GM21360 (cell line): ENCODE measurements at regions not wholly inside any gene's neighbourhood (a gene's known extent, or its start where the extent isn't known, plus 50 kb on each side); places are given as distances from the start of the nearest gene placed in this dataset.

Experiments
- ATAC-seq: cut with Tn5 transposase; IDR thresholded peaks from one replicate; pipeline ENCODE4 v1.9.1; 2021; ENCODE audit warnings: mild to moderate bottlenecking, moderate library complexity; ENCODE audit not compliant: unreplicated experiment

DNA sequence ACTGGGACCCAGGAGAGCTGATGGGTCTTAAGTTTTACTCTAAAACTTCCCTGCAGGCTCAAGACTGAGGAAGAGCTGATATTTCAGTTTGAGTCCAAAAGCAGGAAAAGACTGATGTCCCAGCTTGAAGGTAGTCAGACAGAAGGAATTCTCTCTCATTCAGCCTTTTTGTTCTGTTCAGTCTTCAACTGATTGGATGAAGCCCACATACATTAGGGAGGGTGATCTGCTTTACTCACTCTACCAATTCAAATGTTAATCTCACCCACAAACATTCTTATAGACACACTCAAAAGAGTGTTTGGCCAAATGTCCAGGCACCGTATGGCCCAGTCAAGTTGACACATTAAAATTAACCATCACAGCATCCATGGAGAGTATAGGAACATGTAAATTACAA is 173.5 kb downstream of the KCNRG start:
- ATAC-seq, result no peak

DNA sequence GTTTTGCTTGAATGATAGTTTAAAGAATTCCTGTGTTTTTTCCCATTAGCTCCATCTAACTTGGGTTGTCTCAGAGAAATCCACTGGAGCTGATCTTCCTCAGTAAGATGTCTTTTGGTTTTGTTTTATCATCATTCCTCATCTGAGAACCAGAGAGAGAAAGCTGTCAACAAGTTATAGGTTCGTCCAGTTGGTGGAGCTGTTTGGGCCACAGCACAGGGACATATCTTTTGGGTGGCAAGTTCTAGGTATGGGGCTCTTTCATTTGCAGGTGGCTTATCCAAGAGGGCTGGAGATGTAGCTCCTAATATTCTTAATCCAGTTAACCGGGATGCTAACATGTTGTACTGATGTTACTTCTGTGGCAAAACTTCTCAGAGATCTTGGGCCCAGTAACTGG is 174.2 kb downstream of the KCNRG start:
- no peak for ATAC-seq

- ATAC-seq, result no peak
Observed at GRCh38 chr13:50191004-50191403, 175.8 kb downstream of the KCNRG start.

- no peak for ATAC-seq
Observed at GRCh38 chr13:50192272-50192813, 177.1 kb downstream of the KCNRG start.

- no peak for ATAC-seq
Observed at GRCh38 chr13:50195045-50195444, 179.8 kb downstream of the KCNRG start.

DNA sequence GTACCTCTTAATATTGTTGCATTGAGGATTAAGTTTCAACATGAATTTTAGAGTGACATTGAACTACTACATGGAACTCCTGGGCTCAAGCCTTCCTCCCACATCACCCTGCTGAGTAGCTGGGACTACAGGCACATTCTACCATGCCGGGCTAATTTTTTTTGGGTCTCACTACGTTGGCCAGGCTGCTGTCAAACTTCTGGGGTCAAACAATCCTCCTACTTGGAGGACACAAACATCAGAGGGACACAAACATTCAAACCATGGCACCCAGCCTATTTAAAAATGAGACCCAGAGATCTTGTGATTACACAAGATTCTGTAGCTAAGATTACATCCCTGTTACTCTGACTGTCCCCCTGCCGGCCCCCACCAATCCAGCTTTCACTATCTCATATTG is 180.9 kb downstream of the KCNRG start:
- no peak for ATAC-seq

DNA sequence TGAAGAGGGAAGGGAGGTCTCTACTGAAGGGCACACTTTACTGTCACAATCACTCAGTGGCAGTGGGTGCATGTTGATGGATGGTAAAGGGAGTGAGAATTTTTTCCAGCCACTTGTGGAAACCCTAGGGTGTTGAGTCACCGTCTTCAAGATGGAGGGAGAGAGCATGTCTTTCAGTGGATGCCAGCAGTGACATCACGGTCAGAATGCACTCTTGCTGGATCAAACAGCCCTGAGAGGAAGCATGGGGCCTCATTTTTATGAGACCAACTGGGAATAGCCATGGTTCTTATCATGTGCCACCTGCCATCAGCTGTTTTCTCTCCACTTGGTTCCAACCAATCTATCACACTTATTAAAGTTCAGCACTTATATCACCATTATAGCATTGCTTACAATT is 182.5 kb downstream of the KCNRG start:
- no peak for ATAC-seq

- no peak for ATAC-seq
Observed at GRCh38 chr13:50198508-50198907, 183.3 kb downstream of the KCNRG start.

DNA sequence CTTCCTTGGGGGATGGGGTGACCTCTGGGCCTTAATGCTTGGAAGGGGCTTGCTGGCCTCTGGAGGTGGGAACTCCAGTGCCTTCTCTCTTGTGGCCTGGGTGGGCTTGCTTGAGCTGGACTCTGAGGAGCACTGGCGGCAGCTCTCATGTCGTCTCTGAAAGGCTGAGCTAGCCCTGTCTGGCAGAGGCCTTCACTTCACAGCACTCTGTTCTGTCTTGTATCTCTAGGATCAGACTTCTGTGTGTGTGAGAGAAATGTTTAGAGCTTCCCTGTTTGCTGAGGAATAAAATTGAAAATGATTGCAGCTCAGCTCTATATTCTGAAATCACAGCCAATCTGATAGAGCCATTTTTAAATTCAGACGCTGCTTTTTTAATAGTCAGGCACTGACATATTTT is 185.3 kb downstream of the KCNRG start:
- ATAC-seq, result no peak

DNA sequence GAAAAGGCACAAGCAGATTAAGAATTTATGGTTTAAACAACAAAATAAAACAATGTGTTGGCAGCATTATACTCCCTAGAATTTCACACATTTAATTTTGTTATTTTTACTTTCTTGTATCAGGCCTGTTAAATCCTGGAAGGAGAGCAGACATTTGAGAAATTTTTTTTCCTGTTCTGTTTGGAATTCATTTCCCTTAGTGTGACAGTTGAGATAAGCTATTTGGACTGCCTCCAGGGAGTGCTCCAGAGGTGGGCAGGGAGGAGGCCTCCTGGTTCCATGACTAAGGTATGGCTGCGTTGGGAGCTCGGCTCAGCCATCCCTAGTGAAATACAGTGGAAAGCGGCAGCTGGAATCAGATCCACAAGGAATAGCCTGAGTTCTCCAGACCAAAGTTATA is 185.7 kb downstream of the KCNRG start:
- ATAC-seq, result no peak

DNA sequence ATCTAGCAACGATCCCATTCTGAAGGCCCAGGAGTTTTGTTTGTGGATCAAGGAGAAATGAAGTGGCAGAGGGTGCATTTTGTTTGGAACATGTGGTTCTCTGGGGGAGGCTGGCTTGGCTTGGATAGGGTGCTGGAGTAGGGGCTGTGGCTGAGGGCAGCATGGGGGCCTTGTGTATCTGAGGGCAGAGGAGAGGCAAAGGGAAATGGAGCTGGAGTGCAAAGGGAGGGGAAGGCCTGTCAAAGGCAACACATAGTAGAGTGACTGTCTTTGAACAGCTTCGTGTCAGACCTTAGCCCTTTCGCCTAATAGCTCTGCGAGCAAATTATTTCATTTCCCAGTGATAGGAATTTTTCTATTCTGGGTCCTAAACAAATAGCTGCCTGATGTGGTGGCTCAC is 187.2 kb downstream of the KCNRG start:
- ATAC-seq, result no peak

GRCh38 chr13:50203256-50203941 is 188.2 kb downstream of the KCNRG start:
- ATAC-seq, result no peak

DNA sequence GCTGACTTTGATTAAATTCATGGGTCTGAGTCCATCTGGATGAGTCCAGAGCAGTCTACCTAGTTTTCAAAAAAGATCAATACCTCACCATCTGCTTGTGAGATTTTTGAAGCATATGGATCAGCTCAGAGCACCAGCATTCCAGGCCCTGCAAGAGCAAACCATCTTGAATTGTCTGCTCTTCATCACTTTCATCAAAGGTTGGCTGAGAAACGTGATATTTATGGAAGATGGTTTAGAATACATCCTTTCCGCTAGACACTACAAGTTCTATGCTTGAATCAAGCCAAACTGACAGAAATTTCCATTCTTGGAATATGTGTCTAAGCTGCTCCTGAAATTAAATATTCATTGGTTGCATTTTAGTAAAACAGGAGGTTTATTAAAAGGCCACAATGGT is 190.3 kb downstream of the KCNRG start:
- ATAC-seq, result no peak

GRCh38 chr13:50208826-50209335 is 193.6 kb downstream of the KCNRG start:
- no peak for ATAC-seq

DNA sequence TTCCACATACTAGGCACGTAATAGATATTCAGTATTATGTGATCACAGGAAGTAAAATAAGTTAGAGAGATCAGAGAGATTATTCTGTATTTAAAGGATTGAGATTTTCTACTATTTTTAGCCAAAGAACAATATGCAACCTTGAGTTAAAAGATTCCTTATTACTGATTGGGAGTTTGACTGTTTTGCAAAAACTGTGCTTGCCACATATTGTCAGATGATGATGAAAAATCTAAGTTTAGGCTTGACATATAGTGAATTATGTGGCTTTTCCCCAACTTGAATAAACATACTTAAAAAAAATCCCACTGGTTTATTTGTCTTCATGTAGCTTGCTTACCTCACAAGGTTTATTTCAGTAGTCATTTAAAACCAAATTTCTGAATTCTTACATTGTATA is 194.4 kb downstream of the KCNRG start:
- no peak for ATAC-seq

DNA sequence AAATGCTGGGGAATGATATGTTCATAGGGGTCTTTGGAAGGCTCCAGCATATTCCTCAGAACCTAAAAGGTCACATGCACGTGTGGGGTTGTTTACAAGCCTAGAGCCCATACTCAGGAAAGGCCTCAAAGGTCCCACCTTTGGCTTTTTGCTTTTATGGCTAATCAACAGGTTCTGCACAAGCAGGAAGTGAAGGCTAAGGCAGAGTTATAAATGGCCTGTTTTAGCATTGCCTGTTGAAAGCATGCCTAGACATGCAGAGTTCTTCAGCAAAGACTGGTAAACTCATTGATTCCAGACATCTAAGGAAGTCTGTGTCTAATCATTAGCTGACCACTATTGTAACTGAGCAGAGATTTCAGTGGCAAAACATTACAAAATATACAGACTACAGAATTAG is 198.3 kb downstream of the KCNRG start:
- ATAC-seq, result no peak

GRCh38 chr13:50214514-50214913 is 199.3 kb downstream of the KCNRG start:
- ATAC-seq, result no peak

DNA sequence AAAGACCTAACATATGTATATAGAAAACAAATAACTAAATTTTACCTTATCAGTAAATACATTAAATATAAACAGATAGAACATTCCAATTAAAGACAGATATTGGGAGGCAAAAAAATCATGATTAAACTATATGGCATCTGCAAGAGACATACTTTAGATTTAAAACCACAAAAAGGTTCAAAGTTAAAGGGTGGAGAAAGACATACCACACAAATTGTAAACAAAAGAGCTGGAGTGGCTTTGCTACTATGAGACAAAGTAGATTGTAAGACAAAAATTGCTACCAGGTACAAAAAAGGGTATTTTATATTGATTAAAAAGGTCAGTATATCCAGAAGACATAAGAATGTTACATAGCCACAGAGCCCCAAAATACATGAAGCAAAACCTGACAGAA is 200.2 kb downstream of the KCNRG start:
- ATAC-seq, result no peak

GRCh38 chr13:50219743-50220142 is 204.5 kb downstream of the KCNRG start:
- no peak for ATAC-seq

GRCh38 chr13:50220938-50221337 is 205.7 kb downstream of the KCNRG start:
- no peak for ATAC-seq

DNA sequence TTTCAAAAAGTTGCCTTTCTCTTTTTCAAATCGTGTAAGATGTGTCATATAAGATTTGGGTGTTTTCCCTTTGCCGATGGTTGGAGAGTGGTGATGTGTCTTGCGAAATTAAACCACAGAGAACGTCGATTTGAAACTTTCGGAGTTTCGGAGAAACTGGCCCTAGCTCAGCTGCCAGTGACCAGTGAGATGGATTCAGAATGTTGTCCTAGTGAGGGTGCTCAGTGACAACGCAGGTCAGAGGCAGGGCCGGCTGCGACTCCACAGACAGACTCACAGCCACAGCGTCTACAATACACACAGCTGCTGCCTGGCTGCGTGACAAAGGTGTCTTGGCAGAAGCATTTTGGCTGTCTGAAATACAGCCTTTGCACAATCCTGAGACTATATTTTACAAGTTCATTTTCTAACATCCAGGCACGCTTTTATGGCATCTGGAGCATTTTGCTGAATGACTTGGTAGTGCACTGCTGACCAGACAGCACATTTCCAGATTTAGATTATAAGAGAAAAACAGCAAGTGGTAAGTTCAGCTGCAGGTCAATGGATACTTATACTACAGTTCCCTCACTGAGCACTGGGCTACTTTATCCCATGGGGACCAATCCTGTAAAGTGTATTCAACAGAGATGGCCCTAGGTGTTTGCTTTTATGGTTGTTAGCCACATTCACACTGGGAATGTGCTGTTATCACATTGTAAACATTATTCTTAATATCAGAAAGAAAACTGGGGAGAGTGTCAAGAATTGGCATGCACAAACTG is 207.5 kb downstream of the KCNRG start:
- ATAC-seq, result no peak

DNA sequence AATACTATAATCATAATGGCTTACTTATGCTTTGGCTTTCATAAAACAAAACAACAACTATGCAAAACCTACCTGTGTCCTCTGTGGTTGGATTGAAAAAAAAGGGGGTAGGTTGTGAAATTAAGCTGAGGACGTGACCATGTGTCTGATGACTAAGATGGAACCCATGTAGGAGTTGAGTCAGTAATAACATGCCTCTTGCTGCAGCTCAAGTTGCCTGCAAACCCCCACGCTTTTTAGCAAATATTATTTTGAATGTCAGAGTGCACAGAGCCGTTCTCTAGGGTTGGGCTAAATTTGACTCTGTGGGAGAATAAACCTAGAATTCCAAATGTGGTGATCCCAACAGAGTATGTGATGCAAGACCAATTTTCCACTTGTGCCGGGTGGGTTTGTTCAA is 209.3 kb downstream of the KCNRG start:
- peak; percentile 79 for ATAC-seq
